GM12878 (cell line): ENCODE measurements at regions not wholly inside any gene's neighbourhood (a gene's known extent, or its start where the extent isn't known, plus 50 kb on each side); places are given as distances from the start of the nearest gene placed in this dataset.

ENCODE experiments used
- CTCF ChIP-seq, 3 experiments: IDR thresholded peaks in 2 of 3; conservative IDR thresholded peaks in 1 of 3; 2 replicates each; pipeline ENCODE4 v1.5.1; 2011; ENCODE audit warnings: low read depth in 3 of 3, low read length in 3 of 3, mild to moderate bottlenecking in 3 of 3, control low read depth in 2 of 3, moderate library complexity in 2 of 3, inconsistent platforms in 1 of 3, mixed read lengths in 1 of 3; ENCODE audit not compliant: control insufficient read depth in 2 of 3, insufficient read depth in 1 of 3; ENCODE audit errors: extremely low read depth in 1 of 3
- HDAC2 ChIP-seq: fragments of 200-600 bp; sonication (generic); IDR thresholded peaks from 2 replicates; pipeline ENCODE4 v1.6.1; 2017
- JUND ChIP-seq: IDR thresholded peaks from 2 replicates; pipeline ENCODE4 v1.6.1; 2012; ENCODE audit warnings: low read depth, mild to moderate bottlenecking, low read length, improper control_type of control experiment, moderate library complexity
- MAX ChIP-seq: IDR thresholded peaks from 2 replicates; pipeline ENCODE4 v1.6.1; 2012; ENCODE audit warnings: low read depth, low read length, improper control_type of control experiment
- POLR2A ChIP-seq: IDR thresholded peaks from 2 replicates; pipeline ENCODE4 v1.6.1; 2011; ENCODE audit warnings: low read depth, mild to moderate bottlenecking, low read length
- SMC3 ChIP-seq: IDR thresholded peaks from 2 replicates; pipeline ENCODE4 v1.6.1; 2011; ENCODE audit warnings: low read length, improper control_type of control experiment, borderline replicate concordance
- SP1 ChIP-seq: IDR thresholded peaks from one replicate; pipeline ENCODE4 v1.6.1; 2011; ENCODE audit warnings: low read depth, low read length
- TAF1 ChIP-seq: IDR thresholded peaks from 2 replicates; pipeline ENCODE4 v1.6.1; 2011; ENCODE audit warnings: mild to moderate bottlenecking, low read depth, low read length, borderline replicate concordance
- TF ChIP-seq, protein P1 (sequence below): IDR thresholded peaks from 2 replicates; pipeline ENCODE4 v1.6.1; 2012; ENCODE audit warnings: mild to moderate bottlenecking, low read depth, low read length

GRCh38 chr14:42269234-42269633, 662.6 kb downstream of the LRFN5 start:
- TF ChIP-seq SP1 (no peak), MAX (no peak), POLR2A (no peak), TAF1 (no peak), CTCF (IDR thresholded peaks at IDR 0.05 in 2 of 3, conservative IDR thresholded peaks at IDR 0.05 in 1 of 3; ENCODE audit: control insufficient read depth in 2 of 3, extremely low read depth in 1 of 3, insufficient read depth in 1 of 3, low read depth in 3 of 3, low read length in 3 of 3) (no peak), HDAC2 (no peak), SMC3 (no peak), JUND (no peak)
- TF ChIP-seq, protein P1, sequence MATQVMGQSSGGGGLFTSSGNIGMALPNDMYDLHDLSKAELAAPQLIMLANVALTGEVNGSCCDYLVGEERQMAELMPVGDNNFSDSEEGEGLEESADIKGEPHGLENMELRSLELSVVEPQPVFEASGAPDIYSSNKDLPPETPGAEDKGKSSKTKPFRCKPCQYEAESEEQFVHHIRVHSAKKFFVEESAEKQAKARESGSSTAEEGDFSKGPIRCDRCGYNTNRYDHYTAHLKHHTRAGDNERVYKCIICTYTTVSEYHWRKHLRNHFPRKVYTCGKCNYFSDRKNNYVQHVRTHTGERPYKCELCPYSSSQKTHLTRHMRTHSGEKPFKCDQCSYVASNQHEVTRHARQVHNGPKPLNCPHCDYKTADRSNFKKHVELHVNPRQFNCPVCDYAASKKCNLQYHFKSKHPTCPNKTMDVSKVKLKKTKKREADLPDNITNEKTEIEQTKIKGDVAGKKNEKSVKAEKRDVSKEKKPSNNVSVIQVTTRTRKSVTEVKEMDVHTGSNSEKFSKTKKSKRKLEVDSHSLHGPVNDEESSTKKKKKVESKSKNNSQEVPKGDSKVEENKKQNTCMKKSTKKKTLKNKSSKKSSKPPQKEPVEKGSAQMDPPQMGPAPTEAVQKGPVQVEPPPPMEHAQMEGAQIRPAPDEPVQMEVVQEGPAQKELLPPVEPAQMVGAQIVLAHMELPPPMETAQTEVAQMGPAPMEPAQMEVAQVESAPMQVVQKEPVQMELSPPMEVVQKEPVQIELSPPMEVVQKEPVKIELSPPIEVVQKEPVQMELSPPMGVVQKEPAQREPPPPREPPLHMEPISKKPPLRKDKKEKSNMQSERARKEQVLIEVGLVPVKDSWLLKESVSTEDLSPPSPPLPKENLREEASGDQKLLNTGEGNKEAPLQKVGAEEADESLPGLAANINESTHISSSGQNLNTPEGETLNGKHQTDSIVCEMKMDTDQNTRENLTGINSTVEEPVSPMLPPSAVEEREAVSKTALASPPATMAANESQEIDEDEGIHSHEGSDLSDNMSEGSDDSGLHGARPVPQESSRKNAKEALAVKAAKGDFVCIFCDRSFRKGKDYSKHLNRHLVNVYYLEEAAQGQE = no peak
